Middle frontal gyrus (tissue), 1 donor: ENCODE measurements at regions not wholly inside any gene's neighbourhood (a gene's known extent, or its start where the extent isn't known, plus 50 kb on each side); places are given as distances from the start of the nearest gene placed in this dataset.
"Not testable (repeated sequence)": the region's sequence is repeated elsewhere in the genome, so short reads cannot be mapped to it uniquely, and the experiment has no call there.

Experiments
- DNase-seq: peaks from one replicate; pipeline ENCODE4 v3.0.0-alpha.2; 2015; ENCODE audit warnings: low spot score; ENCODE audit errors: extremely low spot score

- DNase-seq, result no peak
These were observed 1270.4 kb downstream of the ADGRL3 start for GRCh38 chr4:62470421-62470983.

- DNase-seq, result no peak
These were observed 1269.9 kb downstream of the ADGRL3 start for GRCh38 chr4:62470020-62470419.

- DNase-seq, result no peak
These were observed 1261.8 kb downstream of the ADGRL3 start for GRCh38 chr4:62461961-62462360.

GRCh38 chr4:62460329-62460728 lies 1260.2 kb downstream of the ADGRL3 start:
- DNase-seq, result no peak

GRCh38 chr4:62457356-62457755 lies 1257.2 kb downstream of the ADGRL3 start:
- no peak for DNase-seq

- DNase-seq, result no peak
These were observed 1255.7 kb downstream of the ADGRL3 start for GRCh38 chr4:62455871-62456270.

GRCh38 chr4:62454535-62454934 lies 1254.4 kb downstream of the ADGRL3 start:
- DNase-seq, result no peak

GRCh38 chr4:62450740-62451139 lies 1250.6 kb downstream of the ADGRL3 start:
- no peak for DNase-seq

GRCh38 chr4:62449538-62449937 lies 1249.4 kb downstream of the ADGRL3 start:
- DNase-seq, result no peak

GRCh38 chr4:62448911-62449310 lies 1248.8 kb downstream of the ADGRL3 start:
- DNase-seq, result no peak

GRCh38 chr4:62439051-62439450 lies 1238.9 kb downstream of the ADGRL3 start:
- no peak for DNase-seq

GRCh38 chr4:62434921-62435320 lies 1234.8 kb downstream of the ADGRL3 start:
- no peak for DNase-seq

- DNase-seq, result not testable (repeated sequence)
These were observed 1231.5 kb downstream of the ADGRL3 start for GRCh38 chr4:62431513-62432231.

GRCh38 chr4:62429297-62429696 lies 1229.2 kb downstream of the ADGRL3 start:
- no peak for DNase-seq

- DNase-seq, result no peak
These were observed 1215.1 kb downstream of the ADGRL3 start for GRCh38 chr4:62415256-62415655.

GRCh38 chr4:62414563-62414962 lies 1214.4 kb downstream of the ADGRL3 start:
- DNase-seq, result no peak

GRCh38 chr4:62410371-62411003 lies 1210.4 kb downstream of the ADGRL3 start:
- no peak for DNase-seq

GRCh38 chr4:62408454-62408853 lies 1208.3 kb downstream of the ADGRL3 start:
- DNase-seq, result no peak

- no peak for DNase-seq
These were observed 1207.4 kb downstream of the ADGRL3 start for GRCh38 chr4:62407534-62407933.

GRCh38 chr4:62402088-62402806 lies 1202.1 kb downstream of the ADGRL3 start:
- DNase-seq, result no peak

GRCh38 chr4:62399242-62399641 lies 1199.1 kb downstream of the ADGRL3 start:
- DNase-seq, result no peak

GRCh38 chr4:62398318-62398717 lies 1198.2 kb downstream of the ADGRL3 start:
- DNase-seq, result no peak
